Choroid plexus epithelial cell (primary cell): ENCODE measurements at regions not wholly inside any gene's neighbourhood (a gene's known extent, or its start where the extent isn't known, plus 50 kb on each side); places are given as distances from the start of the nearest gene placed in this dataset.
A peak's percentile ranks its signal among the peaks of the same experiment; 100 is the strongest.
"Not testable (repeated sequence)": the region's sequence is repeated elsewhere in the genome, so short reads cannot be mapped to it uniquely, and the experiment has no call there.

Source experiments
- DNase-seq: peaks from one replicate; pipeline ENCODE4 v3.0.0-alpha.2; 2010; ENCODE audit warnings: low read depth
- H3K4me3 ChIP-seq: 2 replicates; pipeline ENCODE4 v1.5.1; 2011; ENCODE audit warnings: low read depth, mild to moderate bottlenecking, control low read depth, low read length, moderate library complexity
- CTCF ChIP-seq: conservative IDR thresholded peaks from 2 replicates; pipeline ENCODE4 v1.5.1; 2011; ENCODE audit warnings: low read depth, mild to moderate bottlenecking, control low read depth, inconsistent platforms, low read length, moderate library complexity

- TF ChIP-seq CTCF = no peak
- no peak for DNase-seq
- H3K4me3 ChIP-seq = no peak overlapping the region
These were observed 792.8 kb upstream of the EYS start for GRCh38 chr6:66499851-66500250.

- peak; percentile 51 for TF ChIP-seq CTCF
- no peak overlapping the region for H3K4me3 ChIP-seq
- DNase-seq = peak; percentile 39
These were observed 789.6 kb upstream of the EYS start for GRCh38 chr6:66496659-66497058.

- DNase-seq, H3K4me3 ChIP-seq: not testable (repeated sequence)
These were observed 787.6 kb upstream of the EYS start for GRCh38 chr6:66494643-66495042.

GRCh38 chr6:66489269-66489987 is 782.4 kb upstream of the EYS start:
- no peak overlapping the region for H3K4me3 ChIP-seq
- DNase-seq = no peak
- no peak for TF ChIP-seq CTCF

GRCh38 chr6:66481216-66481615 is 774.2 kb upstream of the EYS start:
- DNase-seq = no peak
- TF ChIP-seq CTCF = no peak
- H3K4me3 ChIP-seq = no peak overlapping the region

- TF ChIP-seq CTCF = no peak
- DNase-seq = no peak
These were observed 771.7 kb upstream of the EYS start for GRCh38 chr6:66478705-66479104.

GRCh38 chr6:66435321-66435720 is 728.3 kb upstream of the EYS start:
- DNase-seq = no peak
- H3K4me3 ChIP-seq = no peak overlapping the region
- no peak for TF ChIP-seq CTCF

More at GRCh38 chr6:66478705-66479104, 771.7 kb upstream of the EYS start:
- no peak overlapping the region for H3K4me3 ChIP-seq
